Uterus (tissue), 2 donors: ENCODE measurements at regions not wholly inside any gene's neighbourhood (a gene's known extent, or its start where the extent isn't known, plus 50 kb on each side); places are given as distances from the start of the nearest gene placed in this dataset.

ENCODE experiments used
- POLR2A ChIP-seq, 2 donors: fragments of 450-650 bp; IDR thresholded peaks; one replicate each; pipeline ENCODE4 v1.6.1; 2016; ENCODE audit warnings: antibody characterized with exemption in 2 of 2, mild to moderate bottlenecking in 1 of 2, moderate library complexity in 1 of 2
- TF ChIP-seq, protein P1 (sequence below), 4 experiments: fragments of 200-600 bp in 2 of 4; fragments of 450-650 bp in 2 of 4; sonication (generic) in 2 of 4; IDR thresholded peaks; one replicate each; pipeline ENCODE4 v1.5.1; 2016 to 2019; ENCODE audit warnings: antibody characterized with exemption in 4 of 4, mild to moderate bottlenecking in 2 of 4, moderate library complexity in 1 of 4

- TF ChIP-seq, protein P1, sequence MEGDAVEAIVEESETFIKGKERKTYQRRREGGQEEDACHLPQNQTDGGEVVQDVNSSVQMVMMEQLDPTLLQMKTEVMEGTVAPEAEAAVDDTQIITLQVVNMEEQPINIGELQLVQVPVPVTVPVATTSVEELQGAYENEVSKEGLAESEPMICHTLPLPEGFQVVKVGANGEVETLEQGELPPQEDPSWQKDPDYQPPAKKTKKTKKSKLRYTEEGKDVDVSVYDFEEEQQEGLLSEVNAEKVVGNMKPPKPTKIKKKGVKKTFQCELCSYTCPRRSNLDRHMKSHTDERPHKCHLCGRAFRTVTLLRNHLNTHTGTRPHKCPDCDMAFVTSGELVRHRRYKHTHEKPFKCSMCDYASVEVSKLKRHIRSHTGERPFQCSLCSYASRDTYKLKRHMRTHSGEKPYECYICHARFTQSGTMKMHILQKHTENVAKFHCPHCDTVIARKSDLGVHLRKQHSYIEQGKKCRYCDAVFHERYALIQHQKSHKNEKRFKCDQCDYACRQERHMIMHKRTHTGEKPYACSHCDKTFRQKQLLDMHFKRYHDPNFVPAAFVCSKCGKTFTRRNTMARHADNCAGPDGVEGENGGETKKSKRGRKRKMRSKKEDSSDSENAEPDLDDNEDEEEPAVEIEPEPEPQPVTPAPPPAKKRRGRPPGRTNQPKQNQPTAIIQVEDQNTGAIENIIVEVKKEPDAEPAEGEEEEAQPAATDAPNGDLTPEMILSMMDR (IDR thresholded peaks at IDR 0.05): no peak
- no peak for TF ChIP-seq POLR2A (IDR thresholded peaks at IDR 0.05)
These were observed 2012.6 kb downstream of the PCDH9 start for GRCh38 chr13:65217471-65217995.
